ENCODE measurements at regions not wholly inside any gene's neighbourhood (a gene's known extent, or its start where the extent isn't known, plus 50 kb on each side); places are given as distances from the start of the nearest gene placed in this dataset.
"Not testable (repeated sequence)": the region's sequence is repeated elsewhere in the genome, so short reads cannot be mapped to it uniquely, and the experiment has no call there.

- Histone ChIP-seq H3K4me3 (ENCODE audit: extremely low read depth in 1 of 4, insufficient read depth in 2 of 4, low read depth in 3 of 4, low read length in 4 of 4) (no peak overlapping the region), H2AFZ (ENCODE audit: low read length) (no peak overlapping the region), H3K4me1 (replicated peaks in 1 of 4; ENCODE audit: control insufficient read depth in 3 of 4, insufficient read depth in 4 of 4, low read length in 3 of 4) (no peaks in the 10 kb centered on the region), H3K36me3 (ENCODE audit: control insufficient read depth in 2 of 4, insufficient read depth in 4 of 4, low read length in 3 of 4) (no peaks in the 10 kb centered on the region), H3K56ac (replicated peaks; ENCODE audit: insufficient read length, low read depth, low read length) (no peak overlapping the region), H3K27me3 (replicated peaks in 1 of 4; ENCODE audit: control insufficient read depth in 3 of 4, extremely low read depth in 1 of 4, insufficient read depth in 3 of 4, low read length in 3 of 4) (no peaks in the 10 kb centered on the region), H3K9me3 (ENCODE audit: insufficient read depth in 2 of 2, low read depth in 1 of 2, low read length in 1 of 2) (no peaks in the 10 kb centered on the region), H2BK120ac (replicated peaks; ENCODE audit: low read depth, low read length) (no peak overlapping the region), H4K20me1 (replicated peaks in 1 of 2; ENCODE audit: control insufficient read depth in 1 of 2, insufficient read depth in 2 of 2, low read length in 2 of 2) (no peaks in the 10 kb centered on the region), H3K27ac (ENCODE audit: low read depth, low read length) (no peak overlapping the region), H3K18ac (ENCODE audit: extremely low read depth, low read length) (no peak overlapping the region), H2BK20ac (ENCODE audit: low read length) (no peak overlapping the region), H3K4ac (replicated peaks; ENCODE audit: insufficient read length, low read depth, low read length) (no peak overlapping the region), H2BK12ac (ENCODE audit: low read depth, low read length) (no peak overlapping the region), H4K8ac (ENCODE audit: extremely low read depth, insufficient read depth, low read length) (no peak overlapping the region), H4K5ac (ENCODE audit: insufficient read length, low read depth, low read length) (no peak overlapping the region), H3K23ac (ENCODE audit: insufficient read length) (no peak overlapping the region), H3K9ac (replicated peaks in 1 of 4; ENCODE audit: extremely low read depth in 1 of 4, low read depth in 3 of 4, low read length in 3 of 4) (no peak overlapping the region), H2AK5ac (ENCODE audit: low read depth, low read length) (no peak overlapping the region), H3K14ac (ENCODE audit: insufficient read length) (no peak overlapping the region), H2BK15ac (ENCODE audit: low read length) (no peak overlapping the region), H3K79me1 (ENCODE audit: low read depth, low read length) (no peaks in the 10 kb centered on the region), H3K4me2 (ENCODE audit: insufficient read depth in 1 of 2, low read depth in 2 of 2, low read length in 2 of 2) (no peak overlapping the region), H4K91ac (replicated peaks; ENCODE audit: insufficient read length, low read length) (no peak overlapping the region), H2BK5ac (ENCODE audit: low read depth, low read length) (no peak overlapping the region), H3K79me2 (ENCODE audit: control insufficient read depth in 1 of 2, insufficient read depth in 2 of 2, low read length in 2 of 2) (no peaks in the 10 kb centered on the region), H3K23me2 (ENCODE audit: low read depth, low read length) (no peaks in the 10 kb centered on the region)
- CTCF ChIA-PET (ENCODE audit: partially characterized antibody): interaction anchor here (0.6 kb wide), 1 partner anchor 12 kb away, joined by 3 read pairs; no protein-coding TSS in a partner anchor
- no peak for FAIRE-seq
- no peak for TF ChIP-seq KDM1A (IDR thresholded peaks at IDR 0.05; ENCODE audit: borderline replicate concordance, low read length)
- no peak for DNase-seq (ENCODE audit: low read depth in 1 of 2, low spot score in 2 of 2)
- POLR2A ChIA-PET (ENCODE audit: partially characterized antibody): interaction anchor here (0.6 kb wide), 1 partner anchor 79 kb away, joined by 3 read pairs; no protein-coding TSS in a partner anchor
Measured at GRCh38 chr1:86641318-86641717, 63.1 kb upstream of the SH3GLB1 start.

GRCh38 chr1:86644655-86645054, 59.7 kb upstream of the SH3GLB1 start:
- CTCF ChIA-PET (ENCODE audit: partially characterized antibody): interaction anchor here (0.6 to 1.7 kb wide), 3 partner anchors 143 to 272 kb away, joined by 3 to 6 read pairs (median 3); no protein-coding TSS in a partner anchor
- H3K4me1 ChIP-seq (replicated peaks in 1 of 4; ENCODE audit: control insufficient read depth in 3 of 4, insufficient read depth in 4 of 4, low read length in 3 of 4); H2BK120ac ChIP-seq (replicated peaks; ENCODE audit: low read depth, low read length); H3K4me3 ChIP-seq (ENCODE audit: extremely low read depth in 1 of 4, insufficient read depth in 2 of 4, low read depth in 3 of 4, low read length in 4 of 4); H3K27ac ChIP-seq (ENCODE audit: low read depth, low read length); POLR2A ChIA-PET (ENCODE audit: partially characterized antibody); H4K5ac ChIP-seq (ENCODE audit: insufficient read length, low read depth, low read length); H2AK5ac ChIP-seq (ENCODE audit: low read depth, low read length); FAIRE-seq; H2AFZ ChIP-seq (ENCODE audit: low read length); H3K18ac ChIP-seq (ENCODE audit: extremely low read depth, low read length); H2BK20ac ChIP-seq (ENCODE audit: low read length); H3K56ac ChIP-seq (replicated peaks; ENCODE audit: insufficient read length, low read depth, low read length); H3K23ac ChIP-seq (ENCODE audit: insufficient read length); H2BK12ac ChIP-seq (ENCODE audit: low read depth, low read length); H3K9ac ChIP-seq (replicated peaks in 1 of 4; ENCODE audit: extremely low read depth in 1 of 4, low read depth in 3 of 4, low read length in 3 of 4); H3K14ac ChIP-seq (ENCODE audit: insufficient read length); H3K23me2 ChIP-seq (ENCODE audit: low read depth, low read length); H4K91ac ChIP-seq (replicated peaks; ENCODE audit: insufficient read length, low read length); H3K4ac ChIP-seq (replicated peaks; ENCODE audit: insufficient read length, low read depth, low read length); H3K4me2 ChIP-seq (ENCODE audit: insufficient read depth in 1 of 2, low read depth in 2 of 2, low read length in 2 of 2); H3K79me1 ChIP-seq (ENCODE audit: low read depth, low read length); H4K20me1 ChIP-seq (replicated peaks in 1 of 2; ENCODE audit: control insufficient read depth in 1 of 2, insufficient read depth in 2 of 2, low read length in 2 of 2); H2BK5ac ChIP-seq (ENCODE audit: low read depth, low read length); H2BK15ac ChIP-seq (ENCODE audit: low read length); H3K27me3 ChIP-seq (replicated peaks in 1 of 4; ENCODE audit: control insufficient read depth in 3 of 4, extremely low read depth in 1 of 4, insufficient read depth in 3 of 4, low read length in 3 of 4); DNase-seq (ENCODE audit: low read depth in 1 of 2, low spot score in 2 of 2); H4K8ac ChIP-seq (ENCODE audit: extremely low read depth, insufficient read depth, low read length); H3K36me3 ChIP-seq (ENCODE audit: control insufficient read depth in 2 of 4, insufficient read depth in 4 of 4, low read length in 3 of 4); H3K79me2 ChIP-seq (ENCODE audit: control insufficient read depth in 1 of 2, insufficient read depth in 2 of 2, low read length in 2 of 2); H3K9me3 ChIP-seq (ENCODE audit: insufficient read depth in 2 of 2, low read depth in 1 of 2, low read length in 1 of 2): not testable (repeated sequence)
- 92% methylated on average over 5 of the region's 5 CpGs; no CpG with 5 or more reads in 1 of the 2 experiments for WGBS, 2 experiments (ENCODE audit: extremely low coverage in 1 of 2, insufficient coverage in 1 of 2, insufficient read length in 1 of 2, insufficient replicate concordance in 2 of 2, low coverage in 1 of 2, low lambda C conversion rate in 2 of 2, missing lambda C conversion rate in 1 of 2)

Data from H1 (cell line).